Activated CD8-positive, alpha-beta memory T cell treated with anti-CD3 and anti-CD28 coated beads, Interleukin-2, amount 50 U/mL, for 24 hours (primary cell): ENCODE measurements at regions not wholly inside any gene's neighbourhood (a gene's known extent, or its start where the extent isn't known, plus 50 kb on each side); places are given as distances from the start of the nearest gene placed in this dataset.

Experiments
- DNase-seq: peaks from one replicate; pipeline ENCODE4 v3.0.0-alpha.2; 2020; ENCODE audit errors: extremely low read depth

DNA sequence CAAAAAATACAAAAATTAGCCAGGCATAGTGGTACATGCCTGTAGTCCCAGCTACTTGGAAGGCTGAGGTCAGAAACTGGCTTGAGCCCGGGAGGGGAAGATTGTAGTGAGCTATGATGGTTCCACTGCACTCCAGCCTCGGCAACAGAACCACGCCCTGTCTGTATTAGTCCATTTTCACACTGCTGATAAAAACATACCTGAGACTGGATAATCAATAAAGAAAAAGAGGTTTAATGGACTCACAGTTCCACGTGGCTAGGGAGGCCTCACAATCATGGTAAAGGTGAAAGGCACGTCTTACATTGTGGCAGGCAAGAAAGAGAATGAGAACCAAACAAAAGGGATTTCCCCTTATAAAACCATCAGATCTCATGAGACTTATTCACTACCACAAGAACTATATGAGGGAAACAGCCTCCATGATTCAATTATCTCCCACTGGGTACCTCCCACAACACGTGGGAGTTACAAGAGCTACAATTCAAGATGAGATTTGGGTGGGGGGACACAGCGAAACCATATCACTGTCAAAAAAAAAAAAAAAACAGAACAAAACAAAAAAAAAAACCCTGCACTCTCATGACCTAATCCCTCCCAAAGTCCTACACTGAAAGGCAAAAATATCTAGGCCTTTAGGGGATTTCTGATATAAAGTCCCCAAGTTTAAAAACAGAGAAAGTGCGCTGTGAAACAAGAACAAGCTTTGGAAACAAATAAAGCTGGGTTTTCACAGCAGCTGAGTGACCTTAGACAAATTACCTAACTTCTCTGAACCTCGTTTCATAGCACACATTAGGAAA lies 224.7 kb downstream of the IGSF11 start:
- DNase-seq = no peak

DNA sequence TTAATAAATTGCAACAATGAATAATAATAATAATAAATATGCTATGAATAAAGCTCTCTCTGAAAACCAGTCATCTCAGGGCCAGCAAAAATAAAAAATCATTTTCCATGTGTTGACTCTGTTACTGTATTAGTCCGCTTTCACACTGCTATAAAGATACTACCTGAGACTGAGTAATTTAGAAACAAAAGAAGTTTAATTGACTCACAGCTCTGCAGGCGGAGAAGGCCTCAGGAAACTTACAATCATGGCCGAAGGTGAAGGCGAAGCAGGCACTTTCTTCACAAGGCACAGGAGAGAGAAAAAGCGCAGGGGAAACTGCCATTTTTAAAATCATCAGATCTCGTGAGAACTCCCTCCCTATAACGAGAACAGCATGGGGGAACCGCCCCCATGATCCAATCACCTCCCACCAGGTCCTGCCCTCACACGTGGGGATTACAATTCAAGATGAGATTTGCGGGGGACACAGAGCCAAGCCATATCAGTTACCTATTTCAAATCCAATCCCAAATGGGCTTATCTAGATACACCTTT lies 224.1 kb downstream of the IGSF11 start:
- no peak for DNase-seq

DNA sequence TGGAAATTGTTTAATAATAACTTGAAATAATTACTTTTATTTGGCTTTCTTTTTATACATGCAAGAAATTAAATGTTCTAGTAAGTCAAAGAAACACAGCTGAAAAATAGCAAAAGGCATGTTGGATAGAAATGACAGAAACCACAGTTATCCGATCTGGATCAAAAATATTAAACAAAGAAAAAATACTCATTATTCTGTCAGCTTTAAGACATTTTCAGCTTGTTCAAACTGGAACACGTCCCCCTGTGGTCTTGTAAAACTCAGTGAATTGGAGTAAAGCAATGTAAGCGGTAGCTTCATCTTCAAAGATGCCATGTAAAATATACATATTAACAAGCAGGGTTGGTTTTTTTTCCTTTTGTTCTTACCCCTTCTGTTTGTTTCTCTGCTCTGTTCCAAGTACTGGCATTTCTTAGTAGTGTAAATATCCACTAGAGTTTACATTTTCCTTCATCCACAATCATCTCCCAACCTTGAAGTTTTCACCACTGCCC lies 223.4 kb downstream of the IGSF11 start:
- DNase-seq = no peak

DNA sequence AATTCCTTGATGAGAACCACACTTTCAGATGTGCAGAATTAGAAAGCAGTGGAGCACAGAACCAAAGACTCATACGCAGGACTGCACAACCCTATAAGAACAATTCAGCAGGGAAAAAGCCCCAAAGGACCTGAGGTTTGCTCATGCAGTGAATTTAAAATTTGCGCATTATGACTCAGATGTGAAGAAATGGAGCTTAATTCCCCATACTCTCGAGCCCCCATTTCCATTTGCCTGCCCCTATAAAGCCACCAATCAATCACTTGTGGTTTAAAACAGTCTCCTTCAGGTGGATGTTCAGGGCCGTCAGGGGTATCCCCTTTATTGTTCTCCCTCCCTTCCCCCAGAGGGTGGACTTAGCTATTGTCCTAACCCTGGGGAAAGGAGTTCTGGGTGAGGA lies 221.2 kb downstream of the IGSF11 start:
- DNase-seq = no peak

DNA sequence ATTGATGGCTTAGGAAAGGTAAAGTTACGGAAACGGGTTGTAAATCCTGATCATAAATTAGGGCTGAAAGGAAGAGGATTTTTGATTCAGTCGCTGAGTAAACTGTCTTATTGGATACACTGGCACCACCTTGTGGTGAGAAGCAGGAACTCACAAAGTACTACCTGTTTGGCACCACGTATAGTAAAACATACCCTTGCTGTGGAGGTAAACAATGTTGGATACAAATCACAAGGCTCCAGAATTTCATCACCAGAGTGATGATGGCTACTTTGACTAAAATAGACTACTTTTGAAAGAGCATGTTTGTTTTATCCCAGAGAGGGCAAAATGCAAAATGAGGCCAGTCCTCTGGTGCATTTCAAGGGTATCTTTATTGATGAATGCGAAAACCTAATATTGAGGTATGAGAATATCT lies 216.9 kb downstream of the IGSF11 start:
- DNase-seq = peak; percentile 3

DNA sequence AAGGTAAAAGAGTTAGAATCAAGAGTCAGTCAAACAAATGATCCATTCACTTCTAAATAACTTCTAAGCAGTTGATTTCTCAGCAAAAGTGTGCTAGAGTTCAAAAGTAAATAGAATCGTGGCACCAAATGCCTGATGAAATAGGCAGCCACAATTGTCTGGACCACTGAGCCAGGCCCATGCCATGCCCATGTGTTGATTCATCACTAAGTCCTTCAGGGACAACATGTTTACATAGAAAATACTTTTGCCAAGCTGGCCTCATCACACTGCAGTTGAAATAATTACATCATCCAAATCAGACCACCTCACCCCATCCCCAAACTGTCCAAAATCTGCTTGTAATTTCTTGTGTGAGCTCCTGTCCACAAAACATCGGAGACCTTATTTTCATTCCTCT lies 216.3 kb downstream of the IGSF11 start:
- DNase-seq = no peak

DNA sequence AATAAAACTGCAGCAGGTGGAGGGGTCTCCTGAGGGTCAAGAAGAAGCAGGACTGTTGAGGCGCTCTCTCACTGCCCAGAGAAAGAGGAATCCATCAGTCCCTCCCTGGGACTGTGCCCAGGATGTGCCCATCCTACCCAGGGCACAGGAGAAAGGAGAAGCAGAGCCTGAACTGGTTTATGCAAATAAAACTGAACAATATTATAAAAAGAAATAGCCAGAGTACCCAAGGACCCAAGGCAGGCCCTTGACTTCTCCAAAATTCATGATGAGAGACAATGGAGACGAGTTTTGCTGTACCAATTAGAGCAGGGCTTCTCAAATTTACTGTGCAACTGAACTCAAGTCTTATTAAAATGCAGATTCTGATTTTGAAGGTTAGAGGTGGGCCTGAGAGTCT lies 211.0 kb downstream of the IGSF11 start:
- DNase-seq = no peak

DNA sequence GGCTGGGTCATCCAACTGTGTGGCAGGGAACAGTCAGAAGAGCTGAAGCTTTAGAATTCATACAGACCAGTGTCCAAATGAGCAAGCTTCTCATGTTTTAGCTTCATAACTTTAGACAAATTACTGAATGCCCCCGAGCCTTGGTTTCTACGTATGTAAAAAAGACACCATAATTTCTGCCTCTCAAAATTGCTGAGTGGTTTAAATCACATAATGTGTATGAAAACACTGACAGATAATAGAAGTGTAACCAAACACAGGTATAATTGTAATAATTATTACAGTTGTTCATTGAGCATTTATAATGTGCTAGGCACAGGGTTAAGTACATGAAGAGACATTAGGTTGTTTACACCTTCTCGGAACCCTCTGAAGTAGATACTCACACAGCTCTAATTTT lies 207.2 kb downstream of the IGSF11 start:
- DNase-seq = no peak

DNA sequence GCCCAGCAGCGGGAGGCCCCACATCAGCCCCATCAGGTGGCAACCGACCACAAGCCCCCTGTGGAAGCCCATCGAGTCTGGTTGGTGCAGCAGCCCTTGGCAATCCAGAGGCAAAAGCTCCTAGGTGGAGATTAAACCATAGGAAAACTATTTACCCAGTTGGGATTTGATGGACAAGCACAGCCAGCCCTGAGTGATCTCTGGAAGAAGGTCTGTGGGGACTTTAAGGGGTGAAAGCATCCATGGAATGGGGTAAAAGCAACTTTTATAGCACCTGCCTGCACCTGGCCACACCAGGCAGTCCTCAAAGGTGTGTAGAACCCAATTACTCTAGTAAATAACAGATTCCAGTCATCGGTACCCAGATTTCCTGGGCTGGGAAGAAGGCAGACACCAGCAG lies 206.3 kb downstream of the IGSF11 start:
- DNase-seq = no peak

DNA sequence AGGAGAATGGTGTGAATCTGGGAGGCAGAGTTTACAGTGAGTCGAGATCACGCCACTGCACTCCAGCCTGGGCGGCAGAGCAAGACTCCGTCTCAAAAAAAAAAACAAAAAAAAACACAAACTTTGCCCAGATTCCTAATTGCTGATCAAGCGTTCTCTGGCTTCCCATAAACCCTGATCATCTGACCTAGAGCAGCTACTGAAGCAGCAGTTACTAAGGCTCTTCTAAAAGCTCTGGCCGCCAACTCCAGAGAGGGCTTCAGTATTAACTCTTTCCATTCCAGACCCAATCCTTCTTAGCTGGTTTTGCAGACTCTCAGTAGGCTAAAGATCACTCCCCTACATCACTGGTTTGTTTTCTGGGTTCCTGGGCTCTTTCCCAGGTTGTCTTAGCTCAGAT lies 201.6 kb downstream of the IGSF11 start:
- DNase-seq = no peak

DNA sequence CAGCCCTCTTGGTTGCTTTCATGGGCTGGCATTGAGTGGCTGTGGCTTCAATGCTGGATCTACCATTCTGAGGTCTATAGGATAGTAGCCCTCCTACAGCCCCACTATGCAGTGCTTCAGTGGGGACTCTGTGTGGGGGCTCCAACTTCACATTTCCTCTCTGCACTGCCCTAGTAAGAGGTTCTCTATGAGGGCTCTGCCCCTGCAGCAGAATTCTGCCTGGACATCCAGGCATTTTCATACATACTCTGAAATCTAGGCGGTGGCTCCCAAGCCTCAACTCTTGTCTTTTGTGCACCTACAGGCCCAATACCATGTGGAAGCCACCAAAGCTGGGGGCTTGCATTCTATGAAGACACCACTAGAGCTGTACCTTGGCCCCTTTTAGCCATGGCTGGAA lies 195.8 kb downstream of the IGSF11 start:
- no peak for DNase-seq

DNA sequence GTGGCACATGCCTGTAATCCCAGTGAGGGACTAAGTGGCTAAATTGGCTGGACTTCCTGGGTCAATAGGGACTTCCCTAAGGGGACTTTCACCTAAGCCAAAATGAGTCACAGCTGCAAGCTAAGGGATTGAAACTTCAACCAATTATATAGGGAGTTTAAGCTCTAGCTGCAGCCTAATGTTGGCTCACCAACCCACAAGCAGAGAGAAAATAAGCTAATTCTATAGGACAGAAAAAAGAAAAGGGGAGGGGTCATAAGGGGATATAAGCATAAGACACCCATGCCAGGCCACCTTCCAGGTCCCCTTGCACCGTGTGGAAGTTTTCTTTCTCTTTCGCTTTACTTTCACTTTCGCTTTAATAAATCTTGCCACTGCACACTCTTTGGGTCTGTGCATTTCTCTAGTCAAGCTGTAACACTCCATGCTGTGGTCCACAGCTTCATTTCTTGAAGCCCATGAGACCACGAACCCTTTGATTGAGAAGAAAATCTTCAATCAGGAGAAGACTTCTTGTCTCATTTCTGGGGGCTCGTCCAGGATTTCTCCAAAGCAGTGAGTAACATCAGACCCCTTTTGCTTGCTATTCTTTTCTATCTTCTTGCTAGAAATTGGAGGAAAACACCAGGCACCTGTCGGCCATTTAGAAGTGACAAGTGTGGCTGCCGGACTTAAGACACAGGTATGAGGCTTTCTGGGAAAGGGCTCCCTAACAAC lies 192.3 kb downstream of the IGSF11 start:
- no peak for DNase-seq

DNA sequence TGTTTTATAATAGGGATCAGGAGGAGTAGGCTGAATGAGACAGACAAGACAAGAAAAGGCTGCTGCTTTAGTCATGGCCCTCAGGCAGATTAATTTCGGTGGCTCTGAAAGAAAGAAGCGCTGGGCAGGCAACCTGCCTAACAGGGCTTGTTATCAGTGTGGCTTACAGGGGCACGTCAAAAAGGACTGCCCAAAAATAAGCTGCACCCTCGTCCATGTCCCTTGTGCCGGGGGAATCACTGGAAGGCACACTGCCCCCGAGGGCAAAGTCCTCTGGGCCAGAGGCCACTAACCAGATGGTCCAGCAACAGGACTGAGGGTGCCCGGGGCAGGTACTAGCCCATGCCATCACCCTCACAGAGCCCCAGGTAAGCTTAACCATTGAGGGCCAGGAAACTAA lies 188.5 kb downstream of the IGSF11 start:
- no peak for DNase-seq
